IMR-90 (cell line): ENCODE measurements at regions not wholly inside any gene's neighbourhood (a gene's known extent, or its start where the extent isn't known, plus 50 kb on each side); places are given as distances from the start of the nearest gene placed in this dataset.

Experiments
- ATAC-seq: fragments of 200-7000 bp; cut with Tn5 transposase; 2 replicates; pipeline ENCODE4 v1.9.1; 2020; ENCODE audit warnings: low read depth, mild to moderate bottlenecking, moderate library complexity
- BruUV-seq: library from RNA; stranded (reverse); fragments of 400-500 nt; replicated peaks from 2 replicates; lab custom pipeline; 2021; lab: Mats Ljungman, UMichigan
- CTCF ChIA-PET: fragments of 300-600 bp; formaldehyde crosslinking; extraction: SDS; loops from one replicate; lab custom pipeline; 2021; ENCODE audit warnings: antibody characterized with exemption; lab: Yijun Ruan, JAX
- POLR2A ChIA-PET: fragments of 300-600 bp; sonication (Branson Sonifier 250); formaldehyde crosslinking; loops from one replicate; lab custom pipeline; 2022; ENCODE audit warnings: antibody characterized with exemption; ENCODE audit not compliant: unreplicated experiment; lab: Charles Lee
- DNase-seq: peaks from one replicate; pipeline ENCODE4 v3.0.0; 2013
- H2AFZ ChIP-seq: replicated peaks from 2 replicates; pipeline ENCODE3; 2013; ENCODE audit warnings: low read length, mild to moderate bottlenecking; ENCODE audit not compliant: poor library complexity
- H2AK5ac ChIP-seq: 2 replicates; pipeline ENCODE4 v1.6.1; 2013; ENCODE audit warnings: low read depth, low read length, inconsistent platforms
- H2AK9ac ChIP-seq: replicated peaks from 2 replicates; pipeline ENCODE3; 2013; ENCODE audit warnings: mild to moderate bottlenecking, low read depth, low read length, moderate library complexity; ENCODE audit not compliant: poor library complexity
- H2BK120ac ChIP-seq: 2 replicates; pipeline ENCODE4 v1.6.1; 2013; ENCODE audit warnings: low read depth, low read length, inconsistent platforms
- H2BK15ac ChIP-seq: 3 replicates; pipeline ENCODE4 v1.6.1; 2013; ENCODE audit warnings: low read depth, low read length, inconsistent platforms
- H2BK20ac ChIP-seq: 2 replicates; pipeline ENCODE4 v1.6.1; 2013; ENCODE audit warnings: low read depth, mild to moderate bottlenecking, inconsistent platforms, low read length, moderate library complexity
- H2BK5ac ChIP-seq: 2 replicates; pipeline ENCODE4 v1.6.1; 2013; ENCODE audit warnings: mild to moderate bottlenecking, low read depth, low read length, inconsistent platforms; ENCODE audit not compliant: poor library complexity, severe bottlenecking
- H3K14ac ChIP-seq: replicated peaks from 2 replicates; pipeline ENCODE4 v1.6.1; 2013; ENCODE audit warnings: low read depth, low read length, inconsistent platforms
- H3K18ac ChIP-seq: 2 replicates; pipeline ENCODE4 v1.6.1; 2013; ENCODE audit warnings: low read depth, low read length, control low read depth
- H3K23ac ChIP-seq: 2 replicates; pipeline ENCODE4 v1.6.1; 2013; ENCODE audit warnings: low read depth, low read length, inconsistent platforms
- H3K27ac ChIP-seq: 2 replicates; pipeline ENCODE4 v1.5.1; 2013; ENCODE audit warnings: mild to moderate bottlenecking, control low read depth, low read length; ENCODE audit not compliant: insufficient read depth
- H3K27me3 ChIP-seq: 2 replicates; pipeline ENCODE4 v1.6.1; 2013; ENCODE audit warnings: low read length; ENCODE audit not compliant: control insufficient read depth, insufficient read depth
- H3K36me3 ChIP-seq: 2 replicates; pipeline ENCODE4 v1.6.1; 2013; ENCODE audit warnings: low read length, mixed read lengths; ENCODE audit not compliant: control insufficient read depth, insufficient read depth
- H3K4ac ChIP-seq: 2 replicates; pipeline ENCODE4 v1.6.1; 2013; ENCODE audit warnings: low read depth, low read length, inconsistent platforms
- H3K4me1 ChIP-seq: 2 replicates; pipeline ENCODE4 v1.6.1; 2013; ENCODE audit warnings: low read length, mixed read lengths; ENCODE audit not compliant: control insufficient read depth, insufficient read depth
- H3K4me2 ChIP-seq: 2 replicates; pipeline ENCODE4 v1.6.1; 2013; ENCODE audit warnings: low read depth, mild to moderate bottlenecking, control low read depth, low read length, moderate library complexity
- H3K4me3 ChIP-seq: 2 replicates; pipeline ENCODE4 v1.5.1; 2013; ENCODE audit warnings: low read depth, mild to moderate bottlenecking, control low read depth, low read length, moderate library complexity; ENCODE audit not compliant: insufficient read depth
- H3K56ac ChIP-seq: 2 replicates; pipeline ENCODE4 v1.6.1; 2013; ENCODE audit warnings: low read length, inconsistent platforms; ENCODE audit not compliant: insufficient read depth; ENCODE audit errors: extremely low read depth
- H3K79me1 ChIP-seq, 2 experiments: 2 replicates each; pipeline ENCODE4 v1.6.1; 2013; ENCODE audit warnings: low read length in 2 of 2, inconsistent platforms in 1 of 2, low read depth in 1 of 2
- H3K9ac ChIP-seq: 2 replicates; pipeline ENCODE4 v1.6.1; 2013; ENCODE audit warnings: low read depth, low read length, control low read depth
- H3K9me1 ChIP-seq: 2 replicates; pipeline ENCODE4 v1.6.1; 2013; ENCODE audit warnings: low read length, inconsistent platforms; ENCODE audit not compliant: insufficient read depth
- H3K9me3 ChIP-seq: 2 replicates; pipeline ENCODE4 v1.6.1; 2013; ENCODE audit warnings: low read length; ENCODE audit not compliant: control insufficient read depth, insufficient read depth
- H4K20me1 ChIP-seq: 2 replicates; pipeline ENCODE4 v1.6.1; 2013; ENCODE audit warnings: low read length, inconsistent platforms; ENCODE audit not compliant: insufficient read depth
- H4K5ac ChIP-seq: 2 replicates; pipeline ENCODE4 v1.6.1; 2013; ENCODE audit warnings: mild to moderate bottlenecking, low read depth, low read length, control low read depth
- H4K8ac ChIP-seq, 2 experiments: 2 replicates each; pipeline ENCODE4 v1.6.1; 2013; ENCODE audit warnings: low read depth in 2 of 2, low read length in 2 of 2, control low read depth in 1 of 2, inconsistent platforms in 1 of 2
- H4K91ac ChIP-seq: 2 replicates; pipeline ENCODE4 v1.6.1; 2013; ENCODE audit warnings: low read depth, low read length, inconsistent platforms; ENCODE audit not compliant: insufficient read depth
- BHLHE40 ChIP-seq: fragments of 150-350 bp; IDR thresholded peaks from 2 replicates; pipeline ENCODE4 v1.6.1; 2016; ENCODE audit warnings: mild to moderate bottlenecking, low read depth, low read length
- NFE2L2 ChIP-seq: fragments of 150-350 bp; IDR thresholded peaks from 2 replicates; pipeline ENCODE4 v1.6.1; 2016; ENCODE audit warnings: low read depth, mild to moderate bottlenecking, low read length
- WGBS, 2 experiments: methylation state at CpG; one replicate each; pipeline versions ENCODE4 v1.1.5 to v1.1.7; 2013; ENCODE audit warnings: missing lambda C conversion rate in 2 of 2; ENCODE audit not compliant: insufficient read length in 1 of 2; ENCODE audit errors: extremely low coverage in 2 of 2; 5-methylcytosine and 5-hydroxymethylcytosine counted together
- dilution Hi-C: fragments of 300-500 bp; cut with HindIII; formaldehyde crosslinking; loops from one replicate; pipeline ENCODE4 v1.14.3; 2018; ENCODE audit warnings: low sequenced_read_pairs; ENCODE audit not compliant: unreplicated experiment
- in situ Hi-C: fragments of 300-500 bp; cut with MboI; formaldehyde crosslinking; loops from 3 replicates; pipeline ENCODE4 v1.14.3; 2019; ENCODE audit warnings: low sequenced_read_pairs, inconsistent platforms, mixed read lengths
- intact Hi-C: fragments of 100-400 bp; cut with micrococcal nuclease; formaldehyde crosslinking; loops from 2 replicates; pipeline ENCODE4 v1.10.0; 2022

GRCh38 chr6:54463354-54464024 is 155.2 kb downstream of the TINAG start:
- H4K91ac ChIP-seq = no peak overlapping the region
- no peak overlapping the region for H2AK5ac ChIP-seq
- H2BK120ac ChIP-seq = no peak overlapping the region
- H3K27ac ChIP-seq = no peak overlapping the region
- no CpG with 5 or more reads among the region's 4 CpGs for WGBS, 2 experiments
- TF ChIP-seq NFE2L2 (no peak), BHLHE40 (no peak)
- H3K4ac ChIP-seq = no peak overlapping the region
- H3K4me2 ChIP-seq = no peak overlapping the region
- H3K79me1 ChIP-seq = no peaks in the 10 kb centered on the region
- dilution Hi-C loops (no loop called here), intact Hi-C loops (no loop called here), in situ Hi-C loops (no loop called here)
- ATAC-seq = no peak
- H2BK15ac ChIP-seq = no peak overlapping the region
- no peaks in the 10 kb centered on the region for H3K36me3 ChIP-seq
- H3K23ac ChIP-seq = no peak overlapping the region
- H3K14ac ChIP-seq = no peak overlapping the region
- no peak overlapping the region for H4K5ac ChIP-seq
- H3K56ac ChIP-seq = no peak overlapping the region
- H4K20me1 ChIP-seq = no peaks in the 10 kb centered on the region
- ChIA-PET POLR2A (no interaction called here), CTCF (no interaction called here)
- no peaks in the 10 kb centered on the region for H3K9me1 ChIP-seq
- no peaks in the 10 kb centered on the region for H3K9me3 ChIP-seq
- H3K4me1 ChIP-seq = no peaks in the 10 kb centered on the region
- H3K18ac ChIP-seq = no peak overlapping the region
- no peaks in the 10 kb centered on the region for H3K27me3 ChIP-seq
- BruUV-seq = no TSS peak
- no peak overlapping the region for H2BK20ac ChIP-seq
- H2AK9ac ChIP-seq = no peak overlapping the region
- H4K8ac ChIP-seq = no peak overlapping the region
- no peak overlapping the region for H3K4me3 ChIP-seq
- DNase-seq = no peak
- no peak overlapping the region for H3K9ac ChIP-seq
- H2AFZ ChIP-seq = no peak overlapping the region
- no peak overlapping the region for H2BK5ac ChIP-seq
